Spleen (tissue), 7 donors: ENCODE measurements at regions not wholly inside any gene's neighbourhood (a gene's known extent, or its start where the extent isn't known, plus 50 kb on each side); places are given as distances from the start of the nearest gene placed in this dataset.

Source experiments
- POLR2A ChIP-seq, 3 donors: fragments of 450-650 bp; IDR thresholded peaks; one replicate each; pipeline ENCODE4 v1.5.1; 2017; ENCODE audit warnings: antibody characterized with exemption in 3 of 3, mild to moderate bottlenecking in 1 of 3
- POLR2AphosphoS5 ChIP-seq, 3 donors: sonication (generic); formaldehyde crosslinking; IDR thresholded peaks; one replicate each; pipeline ENCODE4 v1.5.1; 2017; ENCODE audit warnings: antibody characterized with exemption in 3 of 3
- TF ChIP-seq, protein P1 (sequence below), 11 experiments: fragments of 200-600 bp in 7 of 11; fragments of 450-650 bp in 4 of 11; sonication (generic) in 4 of 11; IDR thresholded peaks in 8 of 11; conservative IDR thresholded peaks in 3 of 11; 1 replicate in 7 of 11; 2 replicates in 4 of 11; pipeline versions ENCODE4 v1.4.0 to v1.8.0; 2016 to 2021; ENCODE audit warnings: antibody characterized with exemption in 11 of 11, inconsistent platforms in 4 of 11, mild to moderate bottlenecking in 1 of 11
- donor health status: DM: no; HTN: no; CAD: no; lungs with moderate emphysema.
- donor health status: DM: no; HTN: no; CAD: no.
- donor health status: DM: no; HTN: no; CAD: no.

- TF ChIP-seq, protein P1, sequence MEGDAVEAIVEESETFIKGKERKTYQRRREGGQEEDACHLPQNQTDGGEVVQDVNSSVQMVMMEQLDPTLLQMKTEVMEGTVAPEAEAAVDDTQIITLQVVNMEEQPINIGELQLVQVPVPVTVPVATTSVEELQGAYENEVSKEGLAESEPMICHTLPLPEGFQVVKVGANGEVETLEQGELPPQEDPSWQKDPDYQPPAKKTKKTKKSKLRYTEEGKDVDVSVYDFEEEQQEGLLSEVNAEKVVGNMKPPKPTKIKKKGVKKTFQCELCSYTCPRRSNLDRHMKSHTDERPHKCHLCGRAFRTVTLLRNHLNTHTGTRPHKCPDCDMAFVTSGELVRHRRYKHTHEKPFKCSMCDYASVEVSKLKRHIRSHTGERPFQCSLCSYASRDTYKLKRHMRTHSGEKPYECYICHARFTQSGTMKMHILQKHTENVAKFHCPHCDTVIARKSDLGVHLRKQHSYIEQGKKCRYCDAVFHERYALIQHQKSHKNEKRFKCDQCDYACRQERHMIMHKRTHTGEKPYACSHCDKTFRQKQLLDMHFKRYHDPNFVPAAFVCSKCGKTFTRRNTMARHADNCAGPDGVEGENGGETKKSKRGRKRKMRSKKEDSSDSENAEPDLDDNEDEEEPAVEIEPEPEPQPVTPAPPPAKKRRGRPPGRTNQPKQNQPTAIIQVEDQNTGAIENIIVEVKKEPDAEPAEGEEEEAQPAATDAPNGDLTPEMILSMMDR (IDR thresholded peaks at IDR 0.05 in 8 of 11, conservative IDR thresholded peaks at IDR 0.05 in 3 of 11): no peak
- TF ChIP-seq POLR2A (IDR thresholded peaks at IDR 0.05): no peak
- no peak for TF ChIP-seq POLR2AphosphoS5 (IDR thresholded peaks at IDR 0.05)
These were observed 526.3 kb downstream of the OTOL1 start for GRCh38 chr3:162022911-162023310.
